Activated naive CD8-positive, alpha-beta T cell (primary cell): ENCODE measurements at regions not wholly inside any gene's neighbourhood (a gene's known extent, or its start where the extent isn't known, plus 50 kb on each side); places are given as distances from the start of the nearest gene placed in this dataset.
"Not testable (repeated sequence)": the region's sequence is repeated elsewhere in the genome, so short reads cannot be mapped to it uniquely, and the experiment has no call there.

Experiments used
- H3K27ac Mint-ChIP-seq: one replicate; pipeline ENCODE4 v1.8.0; 2021; ENCODE audit warnings: mixed read lengths
- H3K27me3 Mint-ChIP-seq: one replicate; pipeline ENCODE4 v1.8.0; 2021; ENCODE audit warnings: mixed read lengths
- H3K36me3 Mint-ChIP-seq: one replicate; pipeline ENCODE4 v1.8.0; 2021; ENCODE audit warnings: mixed read lengths
- H3K4me1 Mint-ChIP-seq: one replicate; pipeline ENCODE4 v1.8.0; 2021; ENCODE audit warnings: low read depth, mixed read lengths
- H3K4me3 Mint-ChIP-seq: one replicate; pipeline ENCODE4 v1.8.0; 2021; ENCODE audit warnings: mild to moderate bottlenecking, mixed read lengths
- H3K9me3 Mint-ChIP-seq: one replicate; pipeline ENCODE4 v1.8.0; 2021; ENCODE audit warnings: low read depth, mixed read lengths

DNA sequence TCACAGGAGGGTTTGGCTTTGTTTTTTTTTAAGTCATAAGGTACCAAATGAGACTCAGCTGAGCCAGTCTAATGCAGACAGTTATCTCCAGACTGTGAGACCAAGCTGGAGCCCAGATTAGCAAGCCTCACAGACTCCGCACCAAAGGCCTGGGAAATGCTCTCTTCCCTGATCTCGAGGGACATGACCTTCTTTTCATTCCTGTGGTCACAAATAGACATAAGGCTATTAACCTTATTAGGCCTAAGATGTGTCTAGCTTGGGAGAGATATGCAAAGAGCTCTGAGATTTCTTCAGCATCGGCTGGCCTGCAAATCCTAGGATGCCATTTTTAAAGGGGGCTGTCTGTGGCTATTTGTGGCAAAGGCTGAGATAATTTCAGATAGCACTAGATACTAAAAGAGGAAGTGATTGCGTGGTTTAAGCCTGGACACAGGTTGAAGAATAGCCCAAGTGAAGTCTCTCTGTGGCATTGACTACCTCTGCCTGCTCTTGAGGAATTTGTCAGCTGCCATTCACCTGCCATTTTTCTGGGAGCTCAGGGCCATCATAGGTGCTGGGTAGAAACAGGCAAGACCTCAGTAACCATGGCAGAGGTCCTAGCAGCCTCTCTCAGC, 301.3 kb downstream of the SIPA1L2 start:
- H3K36me3 Mint-ChIP-seq, result no peaks in the 10 kb centered on the region
- H3K4me1 Mint-ChIP-seq, result no peaks in the 10 kb centered on the region
- H3K27me3 Mint-ChIP-seq, result peaks cover 13% of the 10 kb centered on the region
- H3K4me3 Mint-ChIP-seq, result no peak overlapping the region
- H3K27ac Mint-ChIP-seq, result no peak overlapping the region
- no peaks in the 10 kb centered on the region for H3K9me3 Mint-ChIP-seq

DNA sequence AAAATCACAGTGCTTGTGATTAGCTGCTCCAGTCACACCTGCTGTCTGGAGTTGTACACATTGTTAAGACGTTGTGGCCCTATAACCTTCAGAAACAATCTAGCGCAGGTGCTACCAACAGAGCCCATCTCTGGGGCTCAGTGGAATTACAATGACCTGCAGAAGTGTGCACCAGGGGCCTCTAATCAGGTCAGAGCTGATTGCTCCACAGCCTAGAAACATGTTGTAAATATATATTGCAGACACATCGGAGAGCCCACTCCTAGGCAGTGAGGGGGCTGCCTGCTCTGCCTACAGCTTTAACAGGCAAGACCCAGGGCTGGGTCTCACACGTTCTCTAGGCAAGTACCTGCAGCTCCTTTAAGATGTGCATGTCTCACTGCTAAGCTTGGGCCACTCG, 302.0 kb downstream of the SIPA1L2 start:
- H3K36me3 Mint-ChIP-seq, result no peaks in the 10 kb centered on the region

DNA sequence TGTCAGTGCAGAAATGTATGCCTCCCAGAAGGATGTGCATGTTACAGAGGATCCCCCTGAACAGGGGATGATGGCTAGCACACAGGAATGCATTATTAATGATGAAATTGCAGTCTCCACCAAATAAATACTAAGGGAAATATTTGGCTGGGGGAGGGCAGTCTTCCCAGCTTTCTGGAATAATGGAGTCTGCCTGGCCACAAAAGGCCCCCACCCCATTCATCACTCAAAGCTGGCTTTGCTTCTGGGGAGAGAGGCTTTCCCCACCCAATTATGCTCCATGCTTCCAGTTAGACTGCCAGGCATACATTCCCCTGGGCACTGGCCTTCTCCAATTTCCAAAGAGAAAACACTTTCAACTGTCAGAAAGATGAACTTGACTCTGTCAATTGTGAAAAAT, 302.7 kb downstream of the SIPA1L2 start:
- H3K27me3 Mint-ChIP-seq, result peaks cover 15% of the 10 kb centered on the region
- H3K36me3 Mint-ChIP-seq, result no peaks in the 10 kb centered on the region
- no peak overlapping the region for H3K4me3 Mint-ChIP-seq
- no peaks in the 10 kb centered on the region for H3K4me1 Mint-ChIP-seq
- H3K9me3 Mint-ChIP-seq, result no peaks in the 10 kb centered on the region
- H3K27ac Mint-ChIP-seq, result no peak overlapping the region

More for the DNA sequence above, 302.0 kb downstream of the SIPA1L2 start:
- H3K4me3 Mint-ChIP-seq, result no peak overlapping the region
- H3K4me1 Mint-ChIP-seq, result no peaks in the 10 kb centered on the region
- no peak overlapping the region for H3K27ac Mint-ChIP-seq
- no peaks in the 10 kb centered on the region for H3K9me3 Mint-ChIP-seq
- peaks cover 13% of the 10 kb centered on the region for H3K27me3 Mint-ChIP-seq

DNA sequence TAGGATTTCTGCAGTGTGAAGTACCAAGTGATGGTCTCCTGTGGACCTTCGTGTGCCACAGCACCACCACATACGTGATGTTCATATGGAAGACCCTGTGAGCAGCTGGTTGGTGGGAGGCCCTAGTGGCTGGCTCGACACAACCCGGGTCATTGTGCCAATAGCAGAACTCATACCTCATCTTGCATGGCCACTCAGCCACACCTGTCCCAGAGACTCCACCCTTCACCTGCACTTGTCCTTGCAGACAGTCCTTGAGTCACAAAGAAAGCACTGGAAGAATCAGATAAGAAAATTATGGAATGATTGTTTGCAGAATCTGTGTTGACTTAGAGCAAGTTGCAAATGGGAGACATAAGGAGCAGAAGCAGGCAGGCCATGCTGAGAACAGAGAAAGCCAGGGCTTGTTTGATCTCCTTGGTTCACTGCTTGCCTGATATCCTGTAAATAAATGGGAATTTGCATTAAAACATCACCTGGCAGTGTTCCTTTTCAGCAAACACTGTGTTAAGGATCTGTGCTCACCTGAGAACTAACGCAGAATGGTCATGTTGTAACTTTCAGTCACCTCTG, 307.7 kb downstream of the SIPA1L2 start:
- Mint-ChIP-seq H3K4me3 (no peak overlapping the region), H3K9me3 (peaks cover 7% of the 10 kb centered on the region), H3K27me3 (peaks cover 6% of the 10 kb centered on the region), H3K4me1 (no peaks in the 10 kb centered on the region), H3K27ac (no peak overlapping the region), H3K36me3 (no peaks in the 10 kb centered on the region)

DNA sequence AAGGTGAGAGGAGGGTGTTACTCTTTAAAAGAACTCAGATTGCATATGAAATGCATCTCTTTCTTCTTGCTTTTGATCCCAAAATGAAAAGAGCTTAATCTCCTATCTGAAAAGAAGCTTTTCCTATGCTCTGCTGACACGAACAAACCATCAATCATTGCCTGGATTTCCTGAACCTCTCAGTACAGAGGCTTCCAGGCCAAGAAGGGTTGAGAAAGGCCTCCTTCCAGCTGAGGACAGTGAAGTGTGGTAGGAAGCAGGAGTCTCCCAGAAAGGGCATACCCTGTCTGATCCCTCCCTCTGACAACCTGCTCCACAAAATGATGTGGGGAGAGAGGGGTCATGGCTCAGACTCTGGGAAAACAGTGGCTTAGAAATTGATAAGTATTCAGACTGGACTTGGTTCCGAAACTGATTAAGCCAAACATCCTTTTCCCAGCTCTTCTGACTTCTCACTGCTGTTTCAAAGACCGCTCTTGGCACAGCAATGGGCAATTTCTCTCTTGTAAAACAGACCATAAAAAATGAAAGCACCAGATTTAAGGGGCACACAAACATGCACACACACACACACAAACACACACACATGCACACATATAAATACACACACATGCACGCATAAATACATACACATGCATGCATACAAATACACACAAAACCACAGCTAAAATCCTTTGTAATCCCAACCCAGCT, 310.3 kb downstream of the SIPA1L2 start:
- Mint-ChIP-seq H3K4me1 (no peaks in the 10 kb centered on the region), H3K4me3 (no peak overlapping the region), H3K27me3 (peaks cover 3% of the 10 kb centered on the region), H3K27ac (no peak overlapping the region), H3K9me3 (peaks cover 7% of the 10 kb centered on the region), H3K36me3 (no peaks in the 10 kb centered on the region)

DNA sequence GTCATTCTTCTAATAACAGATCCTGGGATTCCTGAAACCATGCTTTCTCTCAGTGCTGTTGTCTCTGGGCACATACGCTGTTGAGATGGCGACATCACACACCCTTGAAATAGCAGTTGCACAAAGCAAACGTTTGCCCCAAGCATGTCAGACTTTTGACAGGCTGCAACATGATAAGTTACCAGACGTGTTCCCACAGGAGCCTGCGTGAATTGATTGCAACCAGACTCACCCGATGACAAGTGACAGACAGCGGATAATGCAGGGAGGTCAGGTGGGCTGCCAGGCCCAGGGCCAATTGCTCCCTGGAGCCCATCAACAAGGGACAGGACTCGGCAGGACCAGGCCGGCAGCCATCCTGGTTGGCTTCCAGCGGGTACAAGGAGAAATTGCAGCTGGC, 310.9 kb downstream of the SIPA1L2 start:
- H3K4me3 Mint-ChIP-seq, result no peak overlapping the region
- H3K4me1 Mint-ChIP-seq, result no peaks in the 10 kb centered on the region
- peaks cover 2% of the 10 kb centered on the region for H3K27me3 Mint-ChIP-seq
- no peak overlapping the region for H3K27ac Mint-ChIP-seq
- H3K9me3 Mint-ChIP-seq, result peaks cover 7% of the 10 kb centered on the region
- no peaks in the 10 kb centered on the region for H3K36me3 Mint-ChIP-seq

DNA sequence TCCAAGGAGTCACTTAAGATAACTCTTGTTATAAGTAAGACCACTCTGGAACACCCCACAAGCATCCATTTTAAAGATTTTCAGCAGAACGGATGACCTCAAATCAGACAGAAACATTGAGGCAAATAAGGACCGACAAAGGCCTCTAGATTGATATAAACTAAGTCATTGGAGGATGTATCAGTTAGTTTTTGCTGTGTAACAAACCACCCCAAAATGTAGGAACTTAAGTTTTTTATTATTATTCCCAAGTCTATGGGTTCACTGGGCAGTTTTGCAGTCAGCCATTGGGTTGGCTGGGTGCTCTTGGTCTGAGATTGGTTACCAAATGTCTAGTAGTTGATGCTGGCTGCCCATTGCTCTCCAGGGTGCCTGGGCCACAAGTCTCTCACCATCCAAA, 311.8 kb downstream of the SIPA1L2 start:
- Mint-ChIP-seq H3K4me3 (no peak overlapping the region), H3K27me3 (peaks cover 2% of the 10 kb centered on the region), H3K27ac (no peak overlapping the region), H3K36me3 (peaks cover 2% of the 10 kb centered on the region), H3K4me1 (no peaks in the 10 kb centered on the region), H3K9me3 (peaks cover 10% of the 10 kb centered on the region)

DNA sequence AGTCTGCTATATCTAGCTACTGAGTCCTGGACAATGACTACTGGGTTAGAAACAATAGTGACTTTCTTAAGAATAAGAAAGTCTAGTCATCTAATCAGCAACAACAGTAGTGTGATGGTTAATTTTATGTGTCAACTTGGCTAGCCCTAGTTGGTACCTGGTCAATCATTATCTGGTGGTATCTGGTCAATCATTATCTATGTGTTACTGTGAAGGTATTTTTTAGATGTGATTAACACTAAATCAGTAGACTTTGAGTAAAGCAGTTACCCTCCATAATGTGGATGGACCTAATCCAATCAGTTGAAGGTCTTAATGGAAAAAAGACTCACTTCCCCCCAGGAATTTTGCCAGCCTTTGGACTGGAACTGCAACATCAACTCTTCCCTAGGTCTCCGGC, 312.6 kb downstream of the SIPA1L2 start:
- no peaks in the 10 kb centered on the region for H3K4me1 Mint-ChIP-seq
- H3K27ac Mint-ChIP-seq, result no peak overlapping the region
- H3K36me3 Mint-ChIP-seq, result peaks cover 6% of the 10 kb centered on the region
- H3K9me3 Mint-ChIP-seq, result peaks cover 18% of the 10 kb centered on the region
- H3K4me3 Mint-ChIP-seq, result no peak overlapping the region
- H3K27me3 Mint-ChIP-seq, result no peaks in the 10 kb centered on the region

DNA sequence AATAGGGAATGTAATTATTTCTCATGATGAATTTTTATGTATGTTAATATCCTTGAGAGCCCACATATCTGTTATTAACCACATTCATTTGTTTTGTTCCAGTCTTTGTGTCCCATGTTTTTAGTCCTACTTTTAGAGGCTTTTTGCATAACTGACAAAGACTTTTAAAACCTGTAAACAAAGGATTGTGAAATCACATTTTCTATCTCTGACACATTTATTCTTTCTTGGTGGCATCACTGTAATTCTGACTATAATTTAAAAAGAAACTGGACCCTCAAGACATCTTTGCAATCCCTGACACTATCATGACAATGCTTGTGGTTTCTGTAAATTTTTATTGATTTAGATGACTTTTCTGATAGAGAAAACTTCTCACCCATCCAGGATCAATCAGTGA, 313.1 kb downstream of the SIPA1L2 start:
- peaks cover 6% of the 10 kb centered on the region for H3K36me3 Mint-ChIP-seq
- no peak overlapping the region for H3K4me3 Mint-ChIP-seq
- peaks cover 19% of the 10 kb centered on the region for H3K9me3 Mint-ChIP-seq
- H3K27ac Mint-ChIP-seq, result no peak overlapping the region
- no peaks in the 10 kb centered on the region for H3K27me3 Mint-ChIP-seq
- no peaks in the 10 kb centered on the region for H3K4me1 Mint-ChIP-seq

DNA sequence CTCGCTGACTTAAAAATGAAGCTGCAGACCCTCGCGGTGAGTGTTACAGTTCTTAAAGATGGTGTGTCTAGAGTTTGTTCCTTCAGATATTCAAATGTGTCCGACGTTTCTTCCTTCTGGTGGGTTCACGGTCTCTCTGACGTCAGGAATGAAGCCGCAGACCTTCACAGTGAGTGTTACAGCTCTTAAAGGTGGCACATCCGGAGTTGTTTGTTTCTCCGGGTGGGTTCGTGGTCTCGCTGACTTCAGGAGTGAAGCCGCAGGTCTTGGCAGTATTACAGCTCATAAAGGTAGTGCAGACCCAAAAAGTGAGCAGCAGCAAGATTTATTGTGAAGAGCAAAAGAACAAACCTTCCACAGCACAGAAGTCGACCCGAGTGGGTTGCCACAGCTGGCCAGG, 316.1 kb downstream of the SIPA1L2 start:
- H3K4me1 Mint-ChIP-seq, H3K4me3 Mint-ChIP-seq, H3K27me3 Mint-ChIP-seq, H3K27ac Mint-ChIP-seq, H3K36me3 Mint-ChIP-seq: not testable (repeated sequence)
- peaks cover 19% of the 10 kb centered on the region for H3K9me3 Mint-ChIP-seq

DNA sequence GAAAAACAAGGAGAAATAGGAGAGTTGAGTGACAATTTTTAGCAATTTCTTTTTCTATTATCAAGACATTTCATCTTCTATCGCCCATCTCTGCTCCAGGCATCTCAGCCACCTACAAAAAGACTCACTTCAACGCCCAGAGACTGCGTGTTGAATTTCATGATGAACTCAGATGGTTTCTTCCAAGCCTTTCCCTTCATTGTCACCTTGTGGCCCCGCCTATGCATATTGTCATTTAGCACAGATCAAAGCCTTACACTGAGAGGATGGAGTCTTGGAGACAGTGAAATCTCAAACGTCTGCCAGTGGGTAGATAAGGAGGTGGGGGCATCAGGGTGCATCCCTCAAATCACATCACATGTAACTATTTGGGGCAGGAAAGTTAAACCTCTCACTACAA, 319.4 kb downstream of the SIPA1L2 start:
- Mint-ChIP-seq H3K4me3 (no peak overlapping the region), H3K9me3 (peaks cover 12% of the 10 kb centered on the region), H3K27ac (no peak overlapping the region), H3K4me1 (no peaks in the 10 kb centered on the region), H3K27me3 (peaks cover 9% of the 10 kb centered on the region), H3K36me3 (peaks cover 6% of the 10 kb centered on the region)

DNA sequence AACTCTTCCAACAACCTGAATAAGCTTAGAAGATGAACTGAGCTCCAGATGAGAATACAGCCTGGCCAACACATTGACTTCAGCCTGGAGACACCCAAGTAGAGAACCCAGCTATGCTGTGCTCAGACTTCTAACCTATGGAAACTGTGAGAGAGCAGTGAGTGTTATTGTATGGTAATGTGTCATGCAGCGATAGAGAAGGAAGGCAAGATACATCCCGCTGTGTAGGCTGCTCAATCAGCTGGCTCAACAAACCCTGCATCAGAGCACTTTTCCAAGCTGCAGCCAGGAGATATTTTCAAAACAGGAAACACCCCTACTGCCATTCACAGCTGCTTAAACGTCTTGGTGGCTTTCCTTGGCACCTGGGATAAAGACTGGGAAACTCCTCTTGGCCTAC, 321.3 kb downstream of the SIPA1L2 start:
- peaks cover 6% of the 10 kb centered on the region for H3K36me3 Mint-ChIP-seq
- H3K4me1 Mint-ChIP-seq, result no peaks in the 10 kb centered on the region
- H3K9me3 Mint-ChIP-seq, result peaks cover 12% of the 10 kb centered on the region

DNA sequence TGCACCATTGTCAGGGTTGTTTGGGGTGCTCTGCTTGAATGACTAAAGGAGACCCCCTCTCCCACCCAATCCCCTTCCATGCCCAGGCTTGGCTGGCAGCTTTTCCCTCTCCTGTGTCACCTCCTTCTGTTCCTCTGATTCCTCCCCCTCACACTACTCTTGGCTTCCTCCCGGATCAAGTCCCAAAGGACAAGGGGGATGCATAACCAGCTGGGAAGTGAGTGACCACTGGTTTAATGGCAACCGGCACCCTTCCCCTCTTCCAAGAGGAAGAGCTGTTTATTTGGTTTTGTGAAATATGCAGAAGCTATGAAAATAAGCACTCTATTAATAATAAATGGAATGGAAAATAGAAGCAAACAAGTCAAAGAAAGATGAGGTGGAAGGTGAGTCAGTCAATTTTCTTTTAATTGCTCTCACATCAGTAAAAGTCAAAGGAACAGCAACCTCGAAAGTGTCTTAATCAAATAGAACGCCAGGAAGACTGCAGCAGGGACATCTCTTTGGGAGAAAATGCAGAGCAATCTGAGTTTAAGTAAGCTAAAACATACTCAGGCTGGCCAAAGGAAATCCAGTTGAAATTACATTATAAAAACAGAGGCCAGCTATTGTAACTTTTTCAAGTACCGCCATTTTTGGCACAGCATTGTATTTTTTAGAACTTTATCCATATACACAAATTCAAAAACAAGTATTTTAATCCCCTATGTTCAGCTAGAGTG, 322.5 kb downstream of the SIPA1L2 start:
- Mint-ChIP-seq H3K36me3 (no peaks in the 10 kb centered on the region), H3K9me3 (peaks cover 2% of the 10 kb centered on the region), H3K4me3 (no peak overlapping the region), H3K4me1 (no peaks in the 10 kb centered on the region), H3K27ac (no peak overlapping the region), H3K27me3 (peaks cover 11% of the 10 kb centered on the region)

More for the DNA sequence above, 321.3 kb downstream of the SIPA1L2 start:
- H3K27me3 Mint-ChIP-seq, result peaks cover 11% of the 10 kb centered on the region
- H3K27ac Mint-ChIP-seq, result no peak overlapping the region
- H3K4me3 Mint-ChIP-seq, result no peak overlapping the region

DNA sequence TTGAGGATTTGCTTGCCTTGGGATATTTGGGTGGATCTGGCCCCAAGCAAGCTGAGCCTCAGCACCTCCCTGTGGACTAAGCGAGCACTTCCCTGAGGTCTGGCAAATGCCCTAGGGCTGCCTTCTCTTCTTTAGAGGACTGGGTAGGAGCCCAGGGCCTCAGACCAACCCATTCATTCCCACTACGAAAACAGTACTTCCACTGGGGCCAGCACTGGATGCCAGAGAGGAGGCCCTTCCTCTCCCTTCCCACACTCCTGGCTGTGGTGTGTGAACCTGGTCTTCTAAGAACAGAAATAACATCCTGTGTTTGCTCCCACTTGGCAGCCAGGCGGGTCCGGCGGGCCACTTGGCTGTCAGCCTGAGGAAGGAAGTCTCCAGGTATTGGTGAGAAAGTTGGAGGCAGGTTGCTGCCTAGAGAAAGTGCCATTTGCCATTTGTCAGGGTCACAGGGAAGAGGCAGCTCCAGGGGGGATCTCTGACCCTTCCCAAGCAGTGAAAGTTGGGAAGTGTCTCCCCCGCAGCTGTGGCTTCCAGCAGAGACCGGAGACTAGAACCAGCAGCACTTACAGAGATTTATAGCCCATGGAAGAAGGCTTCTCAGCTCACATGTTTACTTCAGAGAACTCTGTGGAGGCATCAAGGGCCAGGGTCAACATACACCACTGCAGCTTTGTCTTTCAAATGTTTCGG, 323.5 kb downstream of the SIPA1L2 start:
- Mint-ChIP-seq H3K27me3 (peaks cover 11% of the 10 kb centered on the region), H3K4me3 (no peak overlapping the region)

DNA sequence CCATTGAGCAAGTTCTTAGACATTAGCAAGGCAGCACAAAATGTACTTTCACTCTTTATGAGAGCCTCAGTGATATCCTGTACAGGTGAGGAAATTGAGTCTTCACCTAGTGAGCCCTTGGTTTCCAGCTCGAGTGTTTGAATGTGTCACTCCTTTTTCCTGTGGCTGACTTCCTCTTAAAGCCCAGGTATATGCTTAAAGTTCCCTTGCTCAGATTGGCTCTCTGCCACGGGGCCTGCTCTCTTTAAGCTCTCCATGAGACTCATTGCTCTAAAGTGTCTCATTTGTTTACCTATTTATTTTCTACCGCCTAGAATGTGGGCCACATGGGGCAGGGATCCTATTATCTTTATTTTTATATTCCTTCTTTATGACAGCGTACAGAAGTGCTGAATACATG, 324.9 kb downstream of the SIPA1L2 start:
- Mint-ChIP-seq H3K4me1 (no peaks in the 10 kb centered on the region), H3K4me3 (no peak overlapping the region), H3K27ac (no peak overlapping the region), H3K9me3 (no peaks in the 10 kb centered on the region), H3K27me3 (peaks cover 11% of the 10 kb centered on the region), H3K36me3 (no peaks in the 10 kb centered on the region)

More for the DNA sequence above, 323.5 kb downstream of the SIPA1L2 start:
- Mint-ChIP-seq H3K27ac (no peak overlapping the region), H3K9me3 (no peaks in the 10 kb centered on the region), H3K4me1 (no peaks in the 10 kb centered on the region), H3K36me3 (no peaks in the 10 kb centered on the region)
